SH-SY5Y (cell line): ENCODE measurements at regions not wholly inside any gene's neighbourhood (a gene's known extent, or its start where the extent isn't known, plus 50 kb on each side); places are given as distances from the start of the nearest gene placed in this dataset.

Source experiments
- GATA2 ChIP-seq: IDR thresholded peaks from 2 replicates; pipeline ENCODE4 v1.6.1; 2011; ENCODE audit warnings: mild to moderate bottlenecking, low read depth, low read length
- GATA3 ChIP-seq: IDR thresholded peaks from 2 replicates; pipeline ENCODE4 v1.6.1; 2011; ENCODE audit warnings: low read depth, mild to moderate bottlenecking, low read length, moderate library complexity

DNA sequence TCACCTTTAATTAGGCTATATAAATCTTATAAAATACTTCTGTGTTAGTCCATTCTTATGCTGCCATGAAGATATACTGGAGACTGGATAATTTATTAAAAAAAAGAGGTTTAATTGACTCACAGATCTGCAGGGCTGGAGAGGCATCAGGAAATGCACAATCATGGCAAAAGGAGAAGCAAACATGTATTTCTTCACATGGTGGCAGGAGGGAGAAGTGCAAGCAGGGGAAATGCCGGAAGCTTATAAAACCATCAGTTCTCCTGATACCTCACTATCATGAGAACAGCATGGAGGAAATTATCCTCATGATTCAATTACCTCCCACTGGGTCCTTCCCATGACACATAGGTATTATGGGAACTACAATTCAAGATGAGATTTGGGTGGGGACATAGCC is 504.4 kb downstream of the RIT2 start:
- TF ChIP-seq GATA3: no peak
- no peak for TF ChIP-seq GATA2
